GM18519 (cell line): ENCODE measurements at regions not wholly inside any gene's neighbourhood (a gene's known extent, or its start where the extent isn't known, plus 50 kb on each side); places are given as distances from the start of the nearest gene placed in this dataset.
"Not testable (repeated sequence)": the region's sequence is repeated elsewhere in the genome, so short reads cannot be mapped to it uniquely, and the experiment has no call there.

Experiments used
- ATAC-seq: cut with Tn5 transposase; IDR thresholded peaks from one replicate; pipeline ENCODE4 v1.9.1; 2021; ENCODE audit warnings: mild to moderate bottlenecking, moderate library complexity; ENCODE audit not compliant: unreplicated experiment, low FRiP score

DNA sequence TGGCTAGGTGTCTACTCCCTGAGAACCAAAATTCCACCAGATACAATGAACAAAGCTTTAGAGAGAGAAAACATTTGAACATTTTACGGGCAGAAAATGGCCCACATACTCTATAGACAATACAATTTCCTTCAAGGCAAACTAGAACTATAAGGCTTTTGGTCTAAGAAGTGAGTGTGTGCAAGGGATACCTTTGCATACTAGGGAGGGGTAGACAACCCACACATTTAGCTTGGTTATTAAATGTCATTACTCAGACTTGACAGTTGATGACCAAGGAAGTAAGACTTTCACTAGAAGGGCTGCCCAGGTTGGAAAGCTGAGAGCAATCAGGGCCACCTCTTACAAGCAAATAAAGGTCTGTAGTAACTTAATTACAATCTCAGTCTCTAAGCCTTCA is 64.0 kb upstream of the PLEKHM1 start:
- not testable (repeated sequence) for ATAC-seq

DNA sequence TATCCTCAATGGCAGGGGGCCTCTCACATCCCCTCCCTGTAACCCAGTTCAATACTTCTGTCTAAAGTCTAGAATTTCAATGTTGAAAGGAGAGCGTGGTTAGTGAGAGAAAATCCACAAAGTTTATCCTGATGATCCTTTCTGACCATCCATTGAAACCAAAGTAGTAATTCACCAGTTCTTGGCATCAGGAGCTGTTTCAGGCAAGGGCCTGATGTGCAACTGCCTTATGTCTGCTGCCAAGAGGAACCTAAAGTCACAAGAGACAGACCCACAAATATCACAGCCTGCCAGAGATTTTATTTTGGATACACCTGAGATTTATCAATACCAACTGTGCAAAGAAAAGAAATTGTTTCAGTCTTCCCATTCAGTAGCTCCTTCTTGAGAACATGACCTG is 68.3 kb upstream of the PLEKHM1 start:
- not testable (repeated sequence) for ATAC-seq

GRCh38 chr17:45562868-45563267 is 72.3 kb upstream of the PLEKHM1 start:
- not testable (repeated sequence) for ATAC-seq

DNA sequence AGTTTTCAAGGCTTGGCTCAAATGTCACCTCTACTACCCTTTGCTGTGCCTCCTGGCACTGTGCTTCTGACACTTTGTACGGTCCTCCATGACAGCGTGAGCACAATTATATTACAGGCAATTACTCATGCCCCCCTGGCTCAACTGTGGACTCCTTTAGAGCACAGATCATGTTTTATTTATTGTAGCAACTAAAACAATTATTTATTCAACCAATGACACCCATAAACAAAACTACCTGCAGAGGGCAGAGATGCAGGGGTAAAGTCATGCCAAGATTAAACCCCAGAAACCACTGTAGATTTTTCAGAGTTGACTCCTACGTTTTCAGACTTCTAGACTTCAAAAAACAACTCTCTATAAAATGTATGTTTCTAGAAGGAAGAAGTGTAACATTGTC is 72.8 kb upstream of the PLEKHM1 start:
- not testable (repeated sequence) for ATAC-seq

DNA sequence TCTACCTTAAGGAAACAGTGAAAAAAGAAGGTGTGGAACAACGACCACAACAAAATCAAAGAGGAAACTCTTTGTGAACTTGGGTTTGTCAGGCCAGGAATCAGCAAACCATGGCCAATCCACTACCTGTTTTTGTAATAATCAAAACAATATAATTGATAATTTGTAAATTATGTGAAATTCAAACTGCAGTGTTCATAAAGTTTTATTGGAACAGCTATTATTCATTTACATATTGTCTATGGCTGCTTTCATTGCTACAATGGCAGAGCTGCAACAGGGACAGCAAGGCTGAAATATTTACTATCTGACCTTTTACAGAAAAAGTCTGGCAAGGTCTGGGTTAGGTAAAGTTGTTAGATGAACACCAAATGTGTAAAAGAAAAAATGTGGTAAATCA is 77.8 kb upstream of the PLEKHM1 start:
- not testable (repeated sequence) for ATAC-seq

GRCh38 chr17:45573326-45573725 is 82.8 kb upstream of the PLEKHM1 start:
- not testable (repeated sequence) for ATAC-seq

DNA sequence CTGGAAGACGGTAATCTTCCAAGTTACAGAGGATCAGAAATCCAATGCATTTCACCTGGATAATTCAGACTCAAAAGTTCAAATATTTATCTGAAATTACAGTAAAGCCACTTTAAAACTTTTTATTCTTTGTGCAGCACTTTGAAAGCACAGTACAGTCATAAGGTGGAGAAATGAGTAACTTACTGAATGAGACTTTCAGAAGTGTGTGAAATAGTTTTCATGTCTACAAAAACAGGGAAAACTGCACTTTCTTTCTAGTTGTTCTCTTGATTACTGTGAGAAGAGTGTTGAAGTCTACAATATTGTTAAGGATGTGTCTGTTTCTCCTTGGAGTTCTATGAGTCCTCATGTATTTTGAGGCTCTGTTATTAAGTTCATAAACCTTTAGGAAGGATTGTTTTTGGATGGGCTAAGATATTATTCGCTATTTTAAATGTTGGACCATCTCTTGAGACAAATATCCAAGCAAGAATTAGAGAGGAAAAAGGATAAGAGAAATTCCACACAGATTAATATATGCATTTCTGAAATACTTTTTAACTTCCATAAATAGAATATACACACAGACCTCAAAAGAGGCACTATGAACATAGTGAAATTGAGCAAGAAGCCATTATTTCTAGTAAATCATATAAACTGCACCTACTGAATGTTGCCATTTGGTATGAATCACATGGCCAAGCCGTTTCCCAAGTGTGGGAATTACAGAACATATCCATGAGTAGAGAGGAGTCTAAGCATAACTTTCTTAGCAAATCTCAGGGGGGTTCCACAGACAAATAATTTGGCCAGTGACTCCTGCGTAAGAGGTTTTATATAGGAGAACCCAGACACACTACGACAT is 83.6 kb upstream of the PLEKHM1 start:
- ATAC-seq, result no peak

DNA sequence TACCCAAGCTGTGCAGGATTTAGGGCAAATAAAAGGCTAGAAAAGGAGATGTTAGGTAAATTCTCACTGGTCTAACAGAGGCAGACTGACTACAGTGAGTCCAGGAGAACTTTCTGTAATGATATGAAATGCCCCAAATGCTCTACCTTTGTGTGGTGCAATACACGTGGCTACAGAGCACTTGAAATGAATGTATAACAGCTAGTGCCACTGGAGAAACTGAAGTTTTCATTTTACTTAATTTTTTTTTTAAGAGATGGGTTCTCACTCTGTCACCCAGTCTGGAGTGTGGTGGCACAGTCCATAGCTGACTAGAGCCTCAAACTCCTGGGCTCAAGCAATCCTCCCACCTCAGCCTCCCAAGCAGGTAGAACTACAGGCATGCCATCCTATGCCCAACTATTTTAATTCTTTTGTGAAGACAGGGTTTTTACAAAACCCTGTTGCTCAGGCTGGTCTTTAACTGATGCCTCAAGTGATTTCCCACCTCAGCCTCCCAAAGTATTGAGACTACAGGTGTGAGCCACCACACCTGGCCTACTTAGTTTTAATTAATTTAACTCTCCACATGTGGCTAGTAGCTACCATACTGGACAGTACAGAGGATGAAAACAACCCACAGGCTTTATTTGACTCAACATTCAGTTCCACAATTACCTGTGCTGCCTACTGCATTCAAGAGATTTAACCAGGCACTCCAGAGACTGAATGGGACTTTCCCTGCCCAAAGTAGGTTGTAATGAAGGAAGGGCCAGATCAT is 84.8 kb upstream of the PLEKHM1 start:
- ATAC-seq, result no peak

GRCh38 chr17:45576527-45577307 is 86.2 kb upstream of the PLEKHM1 start:
- not testable (repeated sequence) for ATAC-seq

GRCh38 chr17:45577571-45578279 is 87.2 kb upstream of the PLEKHM1 start:
- no peak for ATAC-seq

DNA sequence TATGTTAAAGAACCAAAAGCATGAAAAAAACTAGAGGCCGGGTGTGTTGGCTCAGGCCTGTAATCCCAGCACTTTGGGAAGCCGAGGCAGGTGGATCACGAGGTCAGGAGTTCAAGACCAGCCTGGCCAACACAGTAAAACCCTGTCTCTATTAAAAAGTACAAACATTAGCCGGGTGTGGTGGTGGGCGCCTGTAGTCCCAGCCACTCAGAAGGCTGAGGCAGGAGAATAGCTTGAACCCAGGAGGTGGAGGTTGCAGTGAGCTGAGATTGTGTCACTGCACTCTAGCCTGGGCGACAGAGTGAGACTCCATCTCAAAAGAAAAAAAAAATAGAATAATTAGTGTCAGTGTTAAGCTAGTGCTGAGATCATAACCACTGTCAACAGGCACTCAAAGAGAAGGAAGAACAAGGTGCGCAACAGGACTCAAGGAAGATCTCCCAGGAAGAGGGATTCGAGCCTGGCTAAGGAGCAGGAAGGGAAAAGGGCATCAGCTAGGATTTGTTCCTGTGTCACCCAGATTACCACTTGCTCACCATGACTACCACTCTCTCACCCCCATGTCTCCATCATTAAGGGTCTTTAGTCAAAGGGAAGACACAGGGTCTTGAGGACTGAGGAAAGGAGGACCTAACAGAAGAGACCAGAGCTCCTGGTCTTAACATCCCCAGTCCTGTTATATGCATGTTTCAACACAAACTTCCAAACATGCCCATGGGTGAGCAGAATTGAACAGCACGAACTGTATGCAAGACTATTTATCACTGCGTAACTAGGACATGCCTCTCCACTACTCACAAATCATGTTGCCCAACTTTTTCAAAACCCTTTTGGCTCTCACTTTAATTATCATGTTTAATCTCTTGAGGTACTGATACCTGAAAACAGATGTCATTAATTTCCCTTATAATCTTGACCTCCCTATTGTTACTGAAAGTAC is 88.3 kb upstream of the PLEKHM1 start:
- ATAC-seq, result no peak

- no peak for ATAC-seq
These were observed 89.3 kb upstream of the PLEKHM1 start for GRCh38 chr17:45579529-45580495.

DNA sequence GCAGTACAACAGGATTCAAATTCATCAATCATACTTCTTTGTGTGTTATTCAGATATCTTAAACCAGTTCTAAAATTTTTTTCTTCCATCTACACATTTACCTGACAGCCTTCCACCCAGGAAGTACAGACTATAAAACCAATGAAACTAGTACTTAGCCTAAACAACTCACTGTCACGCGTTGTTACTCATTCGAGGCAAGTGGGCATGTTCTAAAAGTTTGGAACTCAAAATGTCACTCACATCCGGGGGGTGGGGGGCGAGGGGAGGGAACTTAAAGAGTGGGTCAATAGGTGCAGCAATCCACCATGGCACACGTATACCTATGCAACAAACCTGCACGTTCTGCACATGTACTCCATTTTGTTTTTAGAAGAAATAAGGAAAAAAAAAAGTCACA is 90.4 kb upstream of the PLEKHM1 start:
- no peak for ATAC-seq

DNA sequence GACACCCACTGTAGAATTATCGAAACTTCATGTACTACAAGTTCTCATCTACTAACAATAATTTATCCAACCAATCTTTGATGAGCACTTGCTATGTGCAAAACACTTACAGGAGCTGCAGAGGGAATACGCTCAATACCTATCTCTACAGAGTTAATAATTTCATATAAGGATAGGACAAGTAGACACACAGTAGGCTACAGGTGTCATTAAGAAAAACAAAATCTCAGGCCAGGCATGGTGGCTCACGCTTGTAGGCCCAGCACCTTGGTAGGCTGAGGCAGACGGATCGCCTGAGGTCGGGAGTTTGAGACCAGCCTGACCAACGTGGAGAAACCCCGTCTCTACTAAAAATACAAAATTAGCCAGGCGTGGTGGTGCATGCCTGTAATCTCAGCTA is 91.3 kb upstream of the PLEKHM1 start:
- ATAC-seq, result no peak

GRCh38 chr17:45584092-45585036 is 93.8 kb upstream of the PLEKHM1 start:
- no peak for ATAC-seq

- not testable (repeated sequence) for ATAC-seq
These were observed 94.7 kb upstream of the PLEKHM1 start for GRCh38 chr17:45585037-45585733.
